GM12874 (cell line): ENCODE measurements at regions not wholly inside any gene's neighbourhood (a gene's known extent, or its start where the extent isn't known, plus 50 kb on each side); places are given as distances from the start of the nearest gene placed in this dataset.

ENCODE experiments used
- CTCF ChIP-seq: IDR thresholded peaks from 2 replicates; pipeline ENCODE4 v1.5.1; 2011; ENCODE audit warnings: low read depth, mild to moderate bottlenecking, control low read depth, low read length, moderate library complexity; ENCODE audit not compliant: insufficient read depth

GRCh38 chr10:36886303-36886891, 239.0 kb upstream of the ANKRD30A start:
- no peak for TF ChIP-seq CTCF

GRCh38 chr10:36885746-36886145, 239.7 kb upstream of the ANKRD30A start:
- no peak for TF ChIP-seq CTCF

GRCh38 chr10:36882781-36883180, 242.6 kb upstream of the ANKRD30A start:
- TF ChIP-seq CTCF: no peak

DNA sequence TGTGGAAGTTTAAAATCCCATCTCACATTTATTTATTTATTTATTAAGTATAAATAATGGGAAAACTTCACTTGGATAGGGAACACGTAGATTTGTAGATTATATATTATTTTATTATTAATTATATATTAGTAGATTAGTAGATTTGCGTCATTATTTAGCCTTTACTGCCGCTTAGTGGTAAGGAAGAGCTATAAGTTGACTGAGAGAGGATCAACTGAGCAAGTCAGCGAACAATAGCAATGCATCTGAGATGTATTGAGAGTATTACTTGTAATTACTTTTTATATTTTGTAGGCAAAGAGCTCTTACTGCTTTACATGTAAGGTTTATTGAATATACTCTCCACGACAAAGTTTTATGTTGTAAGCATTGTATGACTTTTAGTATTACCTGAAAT, 244.5 kb upstream of the ANKRD30A start:
- 0 out of 2 replicates have a peak, but pooled peaks have one; percentile 29 for TF ChIP-seq CTCF

GRCh38 chr10:36872702-36873393, 252.6 kb upstream of the ANKRD30A start:
- no peak for TF ChIP-seq CTCF

- no peak for TF ChIP-seq CTCF
These were observed 284.6 kb upstream of the ANKRD30A start for GRCh38 chr10:36840788-36841187.

DNA sequence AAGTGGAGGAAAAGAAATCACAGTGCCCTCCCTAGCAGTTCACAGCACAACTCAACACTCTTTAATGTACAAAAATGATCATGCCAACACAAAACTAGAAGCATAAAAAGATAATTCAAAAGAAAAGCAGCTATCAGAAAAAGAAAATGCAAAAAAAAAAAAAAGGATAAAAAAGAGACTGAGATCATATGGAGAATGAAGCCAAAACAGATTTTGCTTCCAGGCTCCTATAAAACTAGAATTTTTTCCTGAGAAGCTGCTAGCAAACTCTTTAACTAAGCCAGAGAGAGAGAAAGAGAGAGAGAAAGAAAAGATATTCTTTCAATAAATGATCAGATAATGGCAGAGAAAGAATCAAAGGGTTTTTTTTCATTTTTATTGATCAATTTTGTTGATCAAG, 288.0 kb upstream of the ANKRD30A start:
- TF ChIP-seq CTCF: no peak
